C4-2B (cell line): ENCODE measurements at regions not wholly inside any gene's neighbourhood (a gene's known extent, or its start where the extent isn't known, plus 50 kb on each side); places are given as distances from the start of the nearest gene placed in this dataset.

Experiments
- H3K27ac ChIP-seq: fragments of 450-650 bp; 2 replicates; pipeline ENCODE4 v1.5.1; 2017
- CTCF ChIP-seq: fragments of 450-650 bp; conservative IDR thresholded peaks from 2 replicates; pipeline ENCODE4 v1.5.1; 2017; ENCODE audit warnings: mild to moderate bottlenecking
- ZFX ChIP-seq: fragments of 450-650 bp; IDR thresholded peaks from 2 replicates; pipeline ENCODE4 v1.6.1; 2017

GRCh38 chr2:145827235-145827634 lies 1307.3 kb upstream of the ZEB2 start:
- TF ChIP-seq CTCF (no peak), ZFX (no peak)
- H3K27ac ChIP-seq: no peak overlapping the region

GRCh38 chr2:145824384-145824783 lies 1304.5 kb upstream of the ZEB2 start:
- no peak for TF ChIP-seq ZFX
- no peak for TF ChIP-seq CTCF
- H3K27ac ChIP-seq: no peak overlapping the region

GRCh38 chr2:145822892-145823534 lies 1303.1 kb upstream of the ZEB2 start:
- no peak overlapping the region for H3K27ac ChIP-seq
- TF ChIP-seq CTCF (no peak), ZFX (no peak)

GRCh38 chr2:145820651-145821050 lies 1300.7 kb upstream of the ZEB2 start:
- no peak for TF ChIP-seq ZFX
- no peak for TF ChIP-seq CTCF
- no peak overlapping the region for H3K27ac ChIP-seq

GRCh38 chr2:145818890-145819504 lies 1299.1 kb upstream of the ZEB2 start:
- TF ChIP-seq CTCF (no peak), ZFX (no peak)
- H3K27ac ChIP-seq: no peak overlapping the region

- TF ChIP-seq CTCF (no peak), ZFX (no peak)
Measured at GRCh38 chr2:145815933-145816332, 1296.0 kb upstream of the ZEB2 start.

GRCh38 chr2:145813481-145813880 lies 1293.6 kb upstream of the ZEB2 start:
- TF ChIP-seq CTCF: no peak
- no peak for TF ChIP-seq ZFX
- no peak overlapping the region for H3K27ac ChIP-seq

More at GRCh38 chr2:145815933-145816332, 1296.0 kb upstream of the ZEB2 start:
- no peak overlapping the region for H3K27ac ChIP-seq
